ENCODE measurements at regions not wholly inside any gene's neighbourhood (a gene's known extent, or its start where the extent isn't known, plus 50 kb on each side); places are given as distances from the start of the nearest gene placed in this dataset.

GRCh38 chrX:85666471-85666870, 287.0 kb upstream of the POF1B start:
- no peak for TF ChIP-seq POLR2A (IDR thresholded peaks at IDR 0.05; ENCODE audit: low read length)
- no peak for TF ChIP-seq GATA1 (IDR thresholded peaks at IDR 0.05; ENCODE audit: low read depth, low read length)

All from erythroblast (primary cell).